ENCODE measurements at regions not wholly inside any gene's neighbourhood (a gene's known extent, or its start where the extent isn't known, plus 50 kb on each side); places are given as distances from the start of the nearest gene placed in this dataset.

DNA sequence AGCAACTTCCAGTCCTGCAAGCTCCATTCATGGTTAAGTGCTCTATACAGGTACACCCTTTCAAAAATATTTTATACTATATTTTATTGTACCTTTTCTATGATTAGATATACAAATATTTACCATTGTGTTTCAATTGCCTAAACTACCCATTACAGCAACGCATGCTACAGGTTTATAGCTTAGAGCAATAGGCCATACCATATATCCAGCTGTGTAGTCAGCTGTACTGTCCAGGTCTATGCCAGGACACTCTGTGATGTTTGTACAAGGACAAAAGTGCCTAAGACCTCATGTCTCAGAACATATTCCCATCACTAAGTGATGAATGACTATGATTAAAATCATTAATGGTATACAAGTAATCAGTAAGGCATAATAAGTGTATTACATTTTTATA lies 368.7 kb downstream of the CMPK2 start (continued):
- TF ChIP-seq NANOG (IDR thresholded peaks at IDR 0.05; ENCODE audit: insufficient read depth, low read depth, low read length, poor library complexity, severe bottlenecking) (no peak), SAP30 (IDR thresholded peaks at IDR 0.05; ENCODE audit: insufficient read depth, insufficient replicate concordance, low read length) (no peak), BRCA1 (IDR thresholded peaks at IDR 0.05; ENCODE audit: low read depth, low read length) (no peak), SIX5 (IDR thresholded peaks at IDR 0.05; ENCODE audit: low read depth, low read length) (no peak), CHD2 (IDR thresholded peaks at IDR 0.05; ENCODE audit: low read length) (no peak), CHD1 (IDR thresholded peaks at IDR 0.05; ENCODE audit: low read depth, low read length) (no peak), CEBPB (IDR thresholded peaks at IDR 0.05; ENCODE audit: low read depth, low read length) (no peak), POLR2AphosphoS5 (IDR thresholded peaks at IDR 0.05; ENCODE audit: low read depth, low read length) (no peak), RFX5 (IDR thresholded peaks at IDR 0.05; ENCODE audit: borderline replicate concordance, low read depth, low read length) (no peak), SP2 (IDR thresholded peaks at IDR 0.05; ENCODE audit: low read length) (no peak)
- TF ChIP-seq, protein P1, sequence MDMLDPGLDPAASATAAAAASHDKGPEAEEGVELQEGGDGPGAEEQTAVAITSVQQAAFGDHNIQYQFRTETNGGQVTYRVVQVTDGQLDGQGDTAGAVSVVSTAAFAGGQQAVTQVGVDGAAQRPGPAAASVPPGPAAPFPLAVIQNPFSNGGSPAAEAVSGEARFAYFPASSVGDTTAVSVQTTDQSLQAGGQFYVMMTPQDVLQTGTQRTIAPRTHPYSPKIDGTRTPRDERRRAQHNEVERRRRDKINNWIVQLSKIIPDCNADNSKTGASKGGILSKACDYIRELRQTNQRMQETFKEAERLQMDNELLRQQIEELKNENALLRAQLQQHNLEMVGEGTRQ (IDR thresholded peaks at IDR 0.05; ENCODE audit: low read length) = no peak

Measured in H1 (cell line).